Neuronal stem cell (in vitro differentiated cells): ENCODE measurements at regions not wholly inside any gene's neighbourhood (a gene's known extent, or its start where the extent isn't known, plus 50 kb on each side); places are given as distances from the start of the nearest gene placed in this dataset.

Experiments used
- DNase-seq: peaks from one replicate; pipeline ENCODE4 v3.0.0-alpha.2; 2013; ENCODE audit warnings: low spot score
- H2AFZ ChIP-seq: one replicate; pipeline ENCODE4 v1.6.1; 2013; ENCODE audit warnings: mild to moderate bottlenecking, low read length, inconsistent platforms
- H2AK5ac ChIP-seq: 2 replicates; pipeline ENCODE4 v1.6.1; 2013; ENCODE audit warnings: low read depth, mild to moderate bottlenecking, inconsistent platforms, low read length, moderate library complexity, mixed read lengths
- H2BK120ac ChIP-seq: 2 replicates; pipeline ENCODE4 v1.6.1; 2013; ENCODE audit warnings: low read depth, mild to moderate bottlenecking, inconsistent platforms, low read length, moderate library complexity, mixed read lengths
- H2BK12ac ChIP-seq: one replicate; pipeline ENCODE4 v1.6.1; 2013; ENCODE audit warnings: low read length, inconsistent platforms
- H2BK15ac ChIP-seq: 2 replicates; pipeline ENCODE4 v1.6.1; 2013; ENCODE audit warnings: mild to moderate bottlenecking, low read length, inconsistent platforms, mixed read lengths
- H2BK5ac ChIP-seq: one replicate; pipeline ENCODE4 v1.6.1; 2013; ENCODE audit warnings: inconsistent platforms, mild to moderate bottlenecking, low read length, moderate library complexity
- H3K14ac ChIP-seq: one replicate; pipeline ENCODE4 v1.6.1; 2013; ENCODE audit warnings: low read length, inconsistent platforms
- H3K18ac ChIP-seq: 2 replicates; pipeline ENCODE4 v1.6.1; 2013; ENCODE audit warnings: low read length, inconsistent platforms
- H3K23ac ChIP-seq: 2 replicates; pipeline ENCODE4 v1.6.1; 2013; ENCODE audit warnings: low read depth, mild to moderate bottlenecking, mixed read lengths, low read length, inconsistent platforms; ENCODE audit not compliant: poor library complexity
- H3K27ac ChIP-seq: replicated peaks from 3 replicates; pipeline ENCODE4 v1.5.1; 2013; ENCODE audit warnings: low read length, inconsistent platforms
- H3K27me3 ChIP-seq, 3 experiments: 2 replicates each; pipeline ENCODE4 v1.6.1; 2013; ENCODE audit warnings: low read length in 3 of 3, mild to moderate bottlenecking in 2 of 3, inconsistent platforms in 1 of 3, low read depth in 1 of 3, mixed read lengths in 1 of 3, moderate library complexity in 1 of 3; ENCODE audit not compliant: control insufficient read depth in 3 of 3, insufficient read depth in 3 of 3
- H3K36me3 ChIP-seq, 2 donors: replicated peaks in 1 of 2; 2 replicates each; pipeline ENCODE4 v1.6.1; 2013; ENCODE audit warnings: low read length in 2 of 2; ENCODE audit not compliant: control insufficient read depth in 2 of 2, insufficient read depth in 2 of 2
- H3K4ac ChIP-seq: 2 replicates; pipeline ENCODE4 v1.6.1; 2013; ENCODE audit warnings: inconsistent platforms, mild to moderate bottlenecking, low read length, moderate library complexity
- H3K4me1 ChIP-seq, 2 donors: 1 replicate in 1 of 2; 2 replicates in 1 of 2; pipeline ENCODE4 v1.6.1; 2013; ENCODE audit warnings: low read length in 2 of 2, low read depth in 1 of 2; ENCODE audit not compliant: control insufficient read depth in 2 of 2, insufficient read depth in 1 of 2
- H3K4me2 ChIP-seq: one replicate; pipeline ENCODE4 v1.6.1; 2013; ENCODE audit warnings: mild to moderate bottlenecking, low read length, inconsistent platforms; ENCODE audit not compliant: insufficient read depth, poor library complexity, severe bottlenecking
- H3K4me3 ChIP-seq, 2 donors: 2 replicates each; pipeline ENCODE4 v1.5.1; 2013; ENCODE audit warnings: low read length in 2 of 2, mild to moderate bottlenecking in 2 of 2, inconsistent platforms in 1 of 2, moderate library complexity in 1 of 2
- H3K79me1 ChIP-seq: one replicate; pipeline ENCODE4 v1.6.1; 2013; ENCODE audit warnings: low read depth, mild to moderate bottlenecking, inconsistent platforms, low read length, moderate library complexity
- H3K9ac ChIP-seq: one replicate; pipeline ENCODE4 v1.6.1; 2013; ENCODE audit warnings: mild to moderate bottlenecking, low read depth, low read length, inconsistent platforms; ENCODE audit not compliant: poor library complexity
- H3K9me3 ChIP-seq, 2 donors: replicated peaks in 1 of 2; 2 replicates each; pipeline versions ENCODE3 to v1.6.1; 2013; ENCODE audit warnings: low read length in 2 of 2, mild to moderate bottlenecking in 2 of 2, inconsistent platforms in 1 of 2, low read depth in 1 of 2, mixed read lengths in 1 of 2, moderate library complexity in 1 of 2; ENCODE audit not compliant: control insufficient read depth in 2 of 2, insufficient read depth in 1 of 2
- H4K8ac ChIP-seq: one replicate; pipeline ENCODE4 v1.6.1; 2013; ENCODE audit warnings: low read depth, mild to moderate bottlenecking, inconsistent platforms, low read length, moderate library complexity
- H4K91ac ChIP-seq: one replicate; pipeline ENCODE4 v1.6.1; 2013; ENCODE audit warnings: low read length, low read depth, mild to moderate bottlenecking, inconsistent platforms; ENCODE audit not compliant: poor library complexity
- WGBS, 2 donors: extraction: QIAGEN DNeasy Blood & Tissue Kit; methylation state at CpG; one replicate each; pipeline ENCODE4 v1.1.7; 2013; ENCODE audit warnings: missing lambda C conversion rate in 2 of 2, mixed read lengths in 1 of 2; ENCODE audit not compliant: insufficient read length in 2 of 2, insufficient replicate concordance in 1 of 2; ENCODE audit errors: extremely low coverage in 2 of 2; 5-methylcytosine and 5-hydroxymethylcytosine counted together

DNA sequence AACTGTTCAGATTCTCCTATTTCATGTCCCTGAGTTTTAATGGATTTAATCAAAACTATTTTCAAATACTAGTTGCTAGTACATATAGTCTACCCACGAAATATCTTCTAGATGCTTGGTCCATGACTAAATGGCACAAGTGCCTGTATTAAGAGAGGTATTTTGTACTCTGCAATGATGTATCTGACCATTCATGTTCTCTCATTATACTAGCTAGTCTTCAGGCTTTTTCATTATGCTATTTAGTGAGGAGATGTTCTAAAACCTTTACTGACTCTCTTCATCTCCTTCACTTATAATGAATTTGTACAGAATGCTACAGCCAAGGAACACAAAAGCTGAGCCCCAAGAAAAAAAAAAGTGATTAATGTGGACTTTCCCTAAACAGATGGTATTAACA, 222.5 kb downstream of the AHR start:
- Histone ChIP-seq H3K9me3 (no peaks in the 10 kb centered on the region), H3K27me3 (no peaks in the 10 kb centered on the region), H3K14ac (no peak overlapping the region), H3K4me2 (no peak overlapping the region), H3K79me1 (no peaks in the 10 kb centered on the region), H2AK5ac (no peak overlapping the region), H2AFZ (peak overlapping the region; percentile 12), H3K4ac (no peak overlapping the region), H3K23ac (no peak overlapping the region), H2BK12ac (no peak overlapping the region), H2BK15ac (no peak overlapping the region), H2BK5ac (no peak overlapping the region), H4K91ac (no peak overlapping the region), H3K36me3 (no peaks in the 10 kb centered on the region), H4K8ac (no peak overlapping the region), H3K18ac (no peak overlapping the region), H3K4me1 (no peaks in the 10 kb centered on the region), H2BK120ac (no peak overlapping the region), H3K9ac (no peak overlapping the region), H3K4me3 (no peak overlapping the region), H3K27ac (no peak overlapping the region)
- WGBS, 2 donors: no CpG with 5 or more reads among the region's 1 CpG
- DNase-seq: no peak

DNA sequence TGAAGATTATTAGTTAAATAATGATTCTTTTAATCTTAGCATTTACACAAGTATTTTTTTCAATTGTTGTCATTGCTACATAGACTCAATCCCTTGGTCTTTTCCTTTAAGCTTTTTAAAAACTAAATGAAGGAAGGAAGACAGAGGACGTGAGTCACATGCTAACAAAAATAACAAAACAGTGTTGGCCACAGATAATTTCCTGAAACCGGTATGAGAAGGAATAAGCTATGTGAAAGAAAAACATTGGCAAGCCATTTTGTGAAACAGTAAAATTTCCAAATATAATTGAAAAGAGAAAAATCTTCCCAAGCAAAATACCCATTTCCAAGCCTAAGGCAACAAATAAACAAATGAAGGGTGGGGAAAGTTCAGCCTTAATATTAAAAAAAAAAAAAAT, 223.0 kb downstream of the AHR start:
- Histone ChIP-seq H2BK120ac (no peak overlapping the region), H3K4me2 (no peak overlapping the region), H3K36me3 (no peaks in the 10 kb centered on the region), H3K79me1 (no peaks in the 10 kb centered on the region), H3K4ac (no peak overlapping the region), H3K27me3 (no peaks in the 10 kb centered on the region), H2BK5ac (no peak overlapping the region), H3K18ac (no peak overlapping the region), H3K14ac (no peak overlapping the region), H2BK15ac (no peak overlapping the region), H2AK5ac (no peak overlapping the region), H2AFZ (peak overlapping the region; percentile 12), H2BK12ac (no peak overlapping the region), H3K23ac (no peak overlapping the region), H3K27ac (no peak overlapping the region), H3K9me3 (no peaks in the 10 kb centered on the region), H4K91ac (no peak overlapping the region), H3K4me1 (no peaks in the 10 kb centered on the region), H3K4me3 (no peak overlapping the region), H3K9ac (no peak overlapping the region), H4K8ac (no peak overlapping the region)
- DNase-seq: no peak
- no CpG with 5 or more reads among the region's 2 CpGs for WGBS, 2 donors

DNA sequence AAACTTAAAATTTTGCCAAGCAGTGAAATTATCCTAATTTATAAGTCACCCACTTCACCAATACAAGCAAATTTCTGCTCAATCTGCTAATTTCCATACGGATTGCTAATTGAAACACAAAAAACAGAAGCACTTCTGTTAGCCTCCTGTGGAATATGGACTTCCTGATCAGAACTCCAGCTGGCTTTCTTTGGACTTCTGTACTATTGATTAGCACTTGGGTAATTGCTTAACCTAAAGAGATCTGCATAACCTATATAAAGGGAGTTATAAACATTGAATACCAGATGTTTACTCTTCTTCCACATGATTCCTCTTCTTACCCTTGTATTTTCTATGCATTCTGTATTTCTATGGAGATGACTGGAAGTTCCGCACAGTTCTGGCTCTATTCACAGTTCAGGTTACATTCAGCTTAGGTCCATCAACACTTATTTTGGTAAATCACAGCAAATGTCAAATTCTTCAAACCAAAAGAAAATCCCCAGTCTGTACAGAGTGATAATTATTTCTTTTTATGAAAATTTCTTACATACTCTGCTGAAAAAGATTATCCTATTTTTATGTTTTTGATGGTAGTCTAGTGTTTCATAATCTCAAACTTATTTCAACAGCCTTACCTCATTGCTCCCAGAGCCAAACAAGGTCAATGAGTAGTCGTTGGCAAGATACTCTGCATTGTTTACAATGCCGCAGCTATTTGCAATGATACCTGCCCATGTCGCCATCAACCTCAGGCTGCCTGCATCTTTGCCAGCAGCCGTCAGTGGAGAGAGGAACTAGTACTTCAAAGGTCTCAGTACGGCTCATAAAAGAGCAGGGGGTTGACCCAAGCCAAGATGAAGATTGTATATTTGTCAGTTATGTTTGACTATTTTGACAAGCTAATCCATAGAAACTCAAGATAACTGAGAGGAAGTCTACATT, 225.6 kb downstream of the AHR start:
- H2BK15ac ChIP-seq: no peak overlapping the region
- H3K18ac ChIP-seq: no peak overlapping the region
- no CpG with 5 or more reads among the region's 7 CpGs for WGBS, 2 donors
- no peaks in the 10 kb centered on the region for H3K27me3 ChIP-seq
- peak overlapping the region; percentile 13 for H2AFZ ChIP-seq
- H3K4ac ChIP-seq: no peak overlapping the region
- H3K9me3 ChIP-seq: no peaks in the 10 kb centered on the region
- H4K91ac ChIP-seq: no peak overlapping the region
- H2BK5ac ChIP-seq: no peak overlapping the region
- no peak overlapping the region for H3K23ac ChIP-seq
- H3K79me1 ChIP-seq: no peaks in the 10 kb centered on the region
- no peak overlapping the region for H3K4me3 ChIP-seq
- no peak overlapping the region for H2BK120ac ChIP-seq
- no peak overlapping the region for H3K4me2 ChIP-seq
- no peak overlapping the region for H3K14ac ChIP-seq
- no peak overlapping the region for H2BK12ac ChIP-seq
- no peak overlapping the region for H4K8ac ChIP-seq
- H3K27ac ChIP-seq: no peak overlapping the region
- no peak for DNase-seq
- H3K36me3 ChIP-seq: no peaks in the 10 kb centered on the region
- no peak overlapping the region for H3K9ac ChIP-seq
- H3K4me1 ChIP-seq: no peaks in the 10 kb centered on the region
- no peak overlapping the region for H2AK5ac ChIP-seq

DNA sequence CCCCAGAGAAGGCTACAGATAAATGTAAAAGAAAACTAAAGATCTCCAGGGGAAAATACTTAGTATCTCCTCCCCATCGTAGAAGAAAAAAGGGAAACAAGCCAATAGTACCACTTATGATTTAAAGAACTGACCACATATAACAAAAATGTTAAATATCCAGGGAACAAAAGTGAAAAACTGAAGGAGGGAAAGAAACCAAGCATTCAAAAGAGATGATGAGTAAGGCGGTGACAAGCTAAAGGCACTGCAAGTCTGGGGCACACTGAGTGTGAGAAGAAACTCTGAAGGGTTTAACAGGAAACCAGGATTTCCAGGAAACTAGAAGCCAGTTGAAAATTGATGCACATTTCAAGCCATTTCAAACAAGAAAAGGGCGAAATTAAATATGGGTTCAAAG, 226.3 kb downstream of the AHR start:
- Histone ChIP-seq H3K4me3 (no peak overlapping the region), H2BK15ac (no peak overlapping the region), H3K14ac (no peak overlapping the region), H4K8ac (no peak overlapping the region), H3K9ac (no peak overlapping the region), H2BK120ac (no peak overlapping the region), H3K23ac (no peak overlapping the region), H3K79me1 (no peaks in the 10 kb centered on the region), H3K9me3 (no peaks in the 10 kb centered on the region), H3K4ac (no peak overlapping the region), H4K91ac (no peak overlapping the region), H2BK12ac (no peak overlapping the region), H3K4me1 (no peaks in the 10 kb centered on the region), H2AK5ac (no peak overlapping the region), H3K27ac (no peak overlapping the region), H3K4me2 (no peak overlapping the region), H3K36me3 (no peaks in the 10 kb centered on the region), H2AFZ (peak overlapping the region; percentile 13), H3K18ac (no peak overlapping the region), H2BK5ac (no peak overlapping the region), H3K27me3 (no peaks in the 10 kb centered on the region)
- whole genome bisulfite sequencing, 2 donors: no CpG with 5 or more reads among the region's 3 CpGs
- no peak for DNase-seq
